ENCODE measurements at regions not wholly inside any gene's neighbourhood (a gene's known extent, or its start where the extent isn't known, plus 50 kb on each side); places are given as distances from the start of the nearest gene placed in this dataset.

DNA sequence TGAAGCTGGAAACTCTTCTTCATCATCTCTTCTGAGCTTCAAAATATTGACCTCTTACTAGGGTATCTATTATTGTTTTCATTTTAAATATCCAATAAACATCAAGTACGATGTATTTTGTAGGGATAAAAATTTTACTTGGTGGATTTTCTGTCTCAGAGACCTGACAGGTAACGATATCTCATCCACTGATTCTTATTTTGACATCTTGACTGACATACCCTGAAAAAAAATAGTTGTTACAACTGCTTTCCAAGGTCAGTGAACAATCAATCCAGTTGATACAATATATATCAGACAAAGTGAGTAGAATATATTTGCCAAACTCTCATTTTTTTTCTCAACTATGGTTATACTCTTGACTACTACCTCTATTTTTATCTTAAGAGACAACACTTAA lies 963.7 kb upstream of the CDH2 start:
- TF ChIP-seq, protein P1, sequence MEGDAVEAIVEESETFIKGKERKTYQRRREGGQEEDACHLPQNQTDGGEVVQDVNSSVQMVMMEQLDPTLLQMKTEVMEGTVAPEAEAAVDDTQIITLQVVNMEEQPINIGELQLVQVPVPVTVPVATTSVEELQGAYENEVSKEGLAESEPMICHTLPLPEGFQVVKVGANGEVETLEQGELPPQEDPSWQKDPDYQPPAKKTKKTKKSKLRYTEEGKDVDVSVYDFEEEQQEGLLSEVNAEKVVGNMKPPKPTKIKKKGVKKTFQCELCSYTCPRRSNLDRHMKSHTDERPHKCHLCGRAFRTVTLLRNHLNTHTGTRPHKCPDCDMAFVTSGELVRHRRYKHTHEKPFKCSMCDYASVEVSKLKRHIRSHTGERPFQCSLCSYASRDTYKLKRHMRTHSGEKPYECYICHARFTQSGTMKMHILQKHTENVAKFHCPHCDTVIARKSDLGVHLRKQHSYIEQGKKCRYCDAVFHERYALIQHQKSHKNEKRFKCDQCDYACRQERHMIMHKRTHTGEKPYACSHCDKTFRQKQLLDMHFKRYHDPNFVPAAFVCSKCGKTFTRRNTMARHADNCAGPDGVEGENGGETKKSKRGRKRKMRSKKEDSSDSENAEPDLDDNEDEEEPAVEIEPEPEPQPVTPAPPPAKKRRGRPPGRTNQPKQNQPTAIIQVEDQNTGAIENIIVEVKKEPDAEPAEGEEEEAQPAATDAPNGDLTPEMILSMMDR (IDR thresholded peaks at IDR 0.05), result no peak
- TF ChIP-seq POLR2A (IDR thresholded peaks at IDR 0.05), result no peak

All from lower leg skin (tissue), 3 donors.